Upper lobe of left lung (tissue), 6 donors: ENCODE measurements at regions not wholly inside any gene's neighbourhood (a gene's known extent, or its start where the extent isn't known, plus 50 kb on each side); places are given as distances from the start of the nearest gene placed in this dataset.

ENCODE experiments used
- ATAC-seq, 2 donors: fragments of 200-7000 bp; cut with Tn5 transposase; one replicate each; pipeline ENCODE4 v1.9.1; 2022; ENCODE audit warnings: mild to moderate bottlenecking in 2 of 2, moderate library complexity in 2 of 2; ENCODE audit not compliant: low FRiP score in 2 of 2
- DNase-seq, 2 donors: peaks; one replicate each; pipeline ENCODE4 v3.0.0-alpha.2; 2019 to 2020
- H3K27ac ChIP-seq, 4 donors: fragments of 200-600 bp; sonication (generic); one replicate each; pipeline ENCODE4 v1.5.1; 2016 to 2019
- H3K27me3 ChIP-seq, 4 donors: fragments of 200-600 bp; sonication (generic); one replicate each; pipeline ENCODE4 v1.5.1; 2017 to 2019
- H3K36me3 ChIP-seq, 4 donors: fragments of 200-600 bp; sonication (generic); one replicate each; pipeline ENCODE4 v1.5.1; 2016 to 2019
- H3K4me1 ChIP-seq, 4 donors: fragments of 200-600 bp; sonication (generic); one replicate each; pipeline ENCODE4 v1.5.1; 2018 to 2019
- H3K4me3 ChIP-seq, 4 donors: fragments of 200-600 bp; sonication (generic); one replicate each; pipeline ENCODE4 v1.5.1; 2017 to 2019; ENCODE audit warnings: mild to moderate bottlenecking in 2 of 4, moderate library complexity in 1 of 4
- H3K9me3 ChIP-seq, 4 donors: fragments of 200-600 bp; sonication (generic); one replicate each; pipeline ENCODE4 v1.5.1; 2018 to 2019
- CTCF ChIP-seq, 6 experiments: fragments of 450-650 bp in 4 of 6; fragments of 200-600 bp in 2 of 6; sonication (generic) in 2 of 6; IDR thresholded peaks; one replicate each; pipeline ENCODE4 v1.5.1; 2016 to 2019; ENCODE audit warnings: antibody characterized with exemption in 6 of 6
- EP300 ChIP-seq, 4 donors: sonication (generic); formaldehyde crosslinking; IDR thresholded peaks; one replicate each; pipeline ENCODE4 v1.5.1; 2017; ENCODE audit warnings: antibody characterized with exemption in 4 of 4, control low read depth in 2 of 4
- POLR2A ChIP-seq, 4 donors: fragments of 450-650 bp; IDR thresholded peaks; one replicate each; pipeline ENCODE4 v1.5.1; 2016 to 2017; ENCODE audit warnings: antibody characterized with exemption in 4 of 4, mild to moderate bottlenecking in 2 of 4
- POLR2AphosphoS5 ChIP-seq, 2 donors: sonication (generic); formaldehyde crosslinking; IDR thresholded peaks; one replicate each; pipeline ENCODE4 v1.5.1; 2017; ENCODE audit warnings: antibody characterized with exemption in 2 of 2
- WGBS, 2 donors: methylation state at CpG; one replicate each; pipeline ENCODE4 v1.1.5; 2017 to 2018; 5-methylcytosine and 5-hydroxymethylcytosine counted together
- donor health status: DM: no; HTN: no; CAD: no; lungs with moderate emphysema.
- donor health status: DM: no; HTN: yes; CAD: no; lungs with severe emphysema.

GRCh38 chr3:115226844-115227445 lies 79.9 kb upstream of the ZBTB20 start:
- no peaks in the 10 kb centered on the region for H3K4me1 ChIP-seq
- H3K27me3 ChIP-seq, result no peaks in the 10 kb centered on the region
- H3K36me3 ChIP-seq, result no peaks in the 10 kb centered on the region
- no peak overlapping the region for H3K4me3 ChIP-seq
- DNase-seq (no peak), ATAC-seq (no peak)
- whole genome bisulfite sequencing, 2 donors, result 86 to 100% methylated on average over 1 of the region's 1 CpG
- no peak for TF ChIP-seq EP300 (IDR thresholded peaks at IDR 0.05)
- TF ChIP-seq POLR2AphosphoS5 (IDR thresholded peaks at IDR 0.05), result no peak
- no peak for TF ChIP-seq POLR2A (IDR thresholded peaks at IDR 0.05)
- TF ChIP-seq CTCF (IDR thresholded peaks at IDR 0.05), result no peak
- no peak overlapping the region for H3K27ac ChIP-seq
- H3K9me3 ChIP-seq, result no peaks in the 10 kb centered on the region

GRCh38 chr3:115227461-115227860 lies 80.4 kb upstream of the ZBTB20 start:
- ATAC-seq (no peak), DNase-seq (no peak)
- Histone ChIP-seq H3K27me3 (no peaks in the 10 kb centered on the region), H3K9me3 (no peaks in the 10 kb centered on the region), H3K27ac (no peak overlapping the region), H3K4me3 (no peak overlapping the region), H3K36me3 (no peaks in the 10 kb centered on the region), H3K4me1 (no peaks in the 10 kb centered on the region)
- no peak for TF ChIP-seq POLR2AphosphoS5 (IDR thresholded peaks at IDR 0.05)
- WGBS, 2 donors, result 75 to 77% methylated on average over 1 of the region's 1 CpG

GRCh38 chr3:115228266-115228665 lies 81.2 kb upstream of the ZBTB20 start:
- TF ChIP-seq POLR2AphosphoS5 (IDR thresholded peaks at IDR 0.05) (no peak), POLR2A (IDR thresholded peaks at IDR 0.05) (no peak), CTCF (IDR thresholded peaks at IDR 0.05) (no peak), EP300 (IDR thresholded peaks at IDR 0.05) (no peak)
- Histone ChIP-seq H3K9me3 (no peaks in the 10 kb centered on the region), H3K4me1 (no peaks in the 10 kb centered on the region), H3K27me3 (no peaks in the 10 kb centered on the region), H3K36me3 (no peaks in the 10 kb centered on the region), H3K27ac (no peak overlapping the region), H3K4me3 (no peak overlapping the region)
- DNase-seq (no peak), ATAC-seq (no peak)
- 77 to 78% methylated on average over 6 of the region's 6 CpGs for WGBS, 2 donors

GRCh38 chr3:115232167-115232566 lies 85.1 kb upstream of the ZBTB20 start:
- no peaks in the 10 kb centered on the region for H3K27me3 ChIP-seq
- no peak for TF ChIP-seq POLR2AphosphoS5 (IDR thresholded peaks at IDR 0.05)
- no peak for TF ChIP-seq POLR2A (IDR thresholded peaks at IDR 0.05)
- no peak for TF ChIP-seq CTCF (IDR thresholded peaks at IDR 0.05)
- no peak for TF ChIP-seq EP300 (IDR thresholded peaks at IDR 0.05)
- H3K4me1 ChIP-seq, result no peaks in the 10 kb centered on the region
- no peak for DNase-seq
- WGBS, 2 donors, result 95% methylated on average over 4 of the region's 4 CpGs
- no peak overlapping the region for H3K27ac ChIP-seq
- no peaks in the 10 kb centered on the region for H3K9me3 ChIP-seq
- H3K36me3 ChIP-seq, result no peaks in the 10 kb centered on the region
- H3K4me3 ChIP-seq, result no peak overlapping the region
- ATAC-seq, result no peak

GRCh38 chr3:115233021-115233420 lies 85.9 kb upstream of the ZBTB20 start:
- Histone ChIP-seq H3K27ac (no peak overlapping the region), H3K4me3 (no peak overlapping the region), H3K9me3 (no peaks in the 10 kb centered on the region), H3K36me3 (no peaks in the 10 kb centered on the region), H3K27me3 (no peaks in the 10 kb centered on the region), H3K4me1 (no peaks in the 10 kb centered on the region)
- WGBS, 2 donors, result 78 to 79% methylated on average over 2 of the region's 2 CpGs
- TF ChIP-seq POLR2A (IDR thresholded peaks at IDR 0.05), result no peak
- no peak for TF ChIP-seq CTCF (IDR thresholded peaks at IDR 0.05)
- no peak for TF ChIP-seq EP300 (IDR thresholded peaks at IDR 0.05)
- DNase-seq (no peak), ATAC-seq (no peak)
